Brain microvascular endothelial cell (primary cell): ENCODE measurements at regions not wholly inside any gene's neighbourhood (a gene's known extent, or its start where the extent isn't known, plus 50 kb on each side); places are given as distances from the start of the nearest gene placed in this dataset.
A peak's percentile ranks its signal among the peaks of the same experiment; 100 is the strongest.

Experiments
- DNase-seq: peaks from one replicate; pipeline ENCODE4 v3.0.0-alpha.2; 2020
- H3K27ac ChIP-seq: fragments of 250-450 bp; sonication (Bioruptor Pico); 2 replicates; pipeline ENCODE4 v1.5.1; 2020; ENCODE audit warnings: mild to moderate bottlenecking, moderate library complexity
- H3K27me3 ChIP-seq: fragments of 250-450 bp; sonication (Bioruptor Pico); replicated peaks from 2 replicates; pipeline ENCODE4 v1.5.1; 2020; ENCODE audit warnings: mild to moderate bottlenecking
- H3K36me3 ChIP-seq: fragments of 250-450 bp; sonication (Bioruptor Pico); replicated peaks from 2 replicates; pipeline ENCODE4 v1.5.1; 2020; ENCODE audit warnings: mild to moderate bottlenecking
- H3K4me3 ChIP-seq: 2 replicates; pipeline ENCODE4 v1.5.1; 2011; ENCODE audit warnings: low read depth, mild to moderate bottlenecking, control low read depth, low read length, moderate library complexity
- CTCF ChIP-seq: IDR thresholded peaks from 2 replicates; pipeline ENCODE4 v1.5.1; 2011; ENCODE audit warnings: low read depth, mild to moderate bottlenecking, moderate library complexity, low read length, control low read depth, inconsistent platforms; ENCODE audit errors: missing control alignments
- in situ Hi-C: cut with HindIII; loops from 2 replicates; pipeline ENCODE4 v1.10.0; 2017; ENCODE audit warnings: low sequenced_read_pairs, low pct_ligation_motif_present

- in situ Hi-C loops: no loop called here
- Histone ChIP-seq H3K4me3 (no peak overlapping the region), H3K36me3 (no peaks in the 10 kb centered on the region), H3K27me3 (no peaks in the 10 kb centered on the region), H3K27ac (no peak overlapping the region)
- no peak for DNase-seq
- no peak for TF ChIP-seq CTCF
Measured at GRCh38 chr2:164429354-164429753, 191.9 kb downstream of the GRB14 start.

GRCh38 chr2:164427111-164427510 lies 194.2 kb downstream of the GRB14 start:
- H3K27me3 ChIP-seq: no peaks in the 10 kb centered on the region
- H3K36me3 ChIP-seq: no peaks in the 10 kb centered on the region
- DNase-seq: no peak
- in situ Hi-C loops: no loop called here
- TF ChIP-seq CTCF: no peak
- H3K4me3 ChIP-seq: no peak overlapping the region
- H3K27ac ChIP-seq: no peak overlapping the region

GRCh38 chr2:164420787-164421186 lies 200.5 kb downstream of the GRB14 start:
- in situ Hi-C loops: no loop called here

GRCh38 chr2:164412831-164413230 lies 208.5 kb downstream of the GRB14 start:
- DNase-seq: peak; percentile 1
- in situ Hi-C loops: no loop called here
- H3K27ac ChIP-seq: no peak overlapping the region

More at GRCh38 chr2:164420787-164421186, 200.5 kb downstream of the GRB14 start:
- H3K27ac ChIP-seq: no peak overlapping the region
- H3K4me3 ChIP-seq: no peak overlapping the region
- no peaks in the 10 kb centered on the region for H3K36me3 ChIP-seq
- no peak for TF ChIP-seq CTCF
- H3K27me3 ChIP-seq: no peaks in the 10 kb centered on the region
- no peak for DNase-seq

GRCh38 chr2:164389411-164389810 lies 231.9 kb downstream of the GRB14 start:
- in situ Hi-C loops: no loop called here
- Histone ChIP-seq H3K36me3 (no peaks in the 10 kb centered on the region), H3K27ac (no peak overlapping the region), H3K4me3 (no peak overlapping the region), H3K27me3 (no peaks in the 10 kb centered on the region)
- TF ChIP-seq CTCF: no peak
- no peak for DNase-seq

More at GRCh38 chr2:164412831-164413230, 208.5 kb downstream of the GRB14 start:
- Histone ChIP-seq H3K4me3 (no peak overlapping the region), H3K27me3 (no peaks in the 10 kb centered on the region), H3K36me3 (no peaks in the 10 kb centered on the region)
- no peak for TF ChIP-seq CTCF

GRCh38 chr2:164388511-164388910 lies 232.8 kb downstream of the GRB14 start:
- peak; percentile 81 for DNase-seq
- H3K36me3 ChIP-seq: no peaks in the 10 kb centered on the region
- in situ Hi-C loops: no loop called here
- H3K27me3 ChIP-seq: no peaks in the 10 kb centered on the region
- TF ChIP-seq CTCF: no peak
- H3K27ac ChIP-seq: no peak overlapping the region
- H3K4me3 ChIP-seq: no peak overlapping the region
